Neural cell (in vitro differentiated cells): ENCODE measurements at regions not wholly inside any gene's neighbourhood (a gene's known extent, or its start where the extent isn't known, plus 50 kb on each side); places are given as distances from the start of the nearest gene placed in this dataset.

Experiments used
- H2AFZ ChIP-seq: fragments of 200-600, 300-800 bp; sonication (generic), shearing (Covaris generic); 2 replicates; pipeline ENCODE4 v1.6.0; 2014; ENCODE audit warnings: low read depth, mild to moderate bottlenecking, antibody characterized with exemption, low read length, moderate library complexity
- H3F3A ChIP-seq: fragments of 200-600 bp; shearing (Covaris generic); 2 replicates; pipeline ENCODE4 v1.6.1; 2016; ENCODE audit warnings: mild to moderate bottlenecking, moderate library complexity, mixed read lengths, antibody characterized with exemption, low read length; ENCODE audit not compliant: insufficient read depth, poor library complexity, severe bottlenecking
- H3K27ac ChIP-seq: fragments of 200-600, 300-800 bp; sonication (generic), shearing (Covaris generic); 2 replicates; pipeline ENCODE4 v1.5.1; 2014; ENCODE audit warnings: mild to moderate bottlenecking, low read length, moderate library complexity
- H3K27me3 ChIP-seq: fragments of 300-800, 200-600 bp; sonication (generic), shearing (Covaris generic); 2 replicates; pipeline ENCODE4 v1.6.0; 2014; ENCODE audit warnings: mild to moderate bottlenecking, low read depth, low read length, moderate library complexity; ENCODE audit not compliant: insufficient read depth
- H3K36me3 ChIP-seq: fragments of 300-800, 200-600 bp; sonication (generic), shearing (Covaris generic); 2 replicates; pipeline ENCODE4 v1.5.1; 2014; ENCODE audit warnings: mild to moderate bottlenecking, antibody characterized with exemption, low read length, moderate library complexity; ENCODE audit not compliant: insufficient read depth
- H3K4me2 ChIP-seq: fragments of 300-800, 200-600 bp; sonication (generic), shearing (Covaris generic); 2 replicates; pipeline ENCODE4 v1.6.0; 2014; ENCODE audit warnings: mild to moderate bottlenecking, low read length
- H3K4me3 ChIP-seq: fragments of 300-800, 200-600 bp; sonication (generic), shearing (Covaris generic); 2 replicates; pipeline ENCODE4 v1.5.1; 2014; ENCODE audit warnings: mild to moderate bottlenecking, low read length, moderate library complexity
- H3K79me2 ChIP-seq: fragments of 200-600 bp; shearing (Covaris generic); replicated peaks from 2 replicates; pipeline ENCODE4 v1.6.0; 2014; ENCODE audit warnings: mild to moderate bottlenecking, low read length, moderate library complexity; ENCODE audit not compliant: insufficient read depth
- H3K9ac ChIP-seq: fragments of 300-800, 200-600 bp; sonication (generic), shearing (Covaris generic); 2 replicates; pipeline ENCODE4 v1.6.1; 2016; ENCODE audit warnings: mild to moderate bottlenecking, low read length, mixed read lengths
- H3K9me2 ChIP-seq: fragments of 200-600 bp; shearing (Covaris generic); 2 replicates; pipeline ENCODE4 v1.6.1; 2016; ENCODE audit warnings: mild to moderate bottlenecking, low read length, mixed read lengths; ENCODE audit not compliant: insufficient read depth
- H3K9me3 ChIP-seq: fragments of 200-600, 300-800 bp; sonication (generic), shearing (Covaris generic); 2 replicates; pipeline ENCODE4 v1.6.1; 2016; ENCODE audit warnings: mild to moderate bottlenecking, mixed run types, low read length, moderate library complexity, mixed read lengths
- H4K20me1 ChIP-seq: fragments of 200-600 bp; shearing (Covaris generic); 2 replicates; pipeline ENCODE4 v1.6.1; 2016; ENCODE audit warnings: mild to moderate bottlenecking, mixed run types; ENCODE audit not compliant: insufficient read depth
- CTCF ChIP-seq: fragments of 450-650 bp; IDR thresholded peaks from 2 replicates; pipeline ENCODE4 v1.5.1; 2014; ENCODE audit warnings: antibody characterized with exemption, mild to moderate bottlenecking, moderate library complexity; ENCODE audit not compliant: poor library complexity, severe bottlenecking
- EP300 ChIP-seq: fragments of 450-650 bp; conservative IDR thresholded peaks from 2 replicates; pipeline ENCODE4 v1.6.1; 2014; ENCODE audit warnings: antibody characterized with exemption, mild to moderate bottlenecking, moderate library complexity; ENCODE audit not compliant: poor library complexity, severe bottlenecking
- EZH2 ChIP-seq: fragments of 200-600, 300-800 bp; shearing (Covaris generic), sonication (generic); IDR thresholded peaks from 2 replicates; pipeline ENCODE4 v1.6.1; 2014; ENCODE audit warnings: antibody characterized with exemption, low read length, borderline replicate concordance, mild to moderate bottlenecking; ENCODE audit not compliant: insufficient read depth, poor library complexity, severe bottlenecking
- MXI1 ChIP-seq: fragments of 450-650 bp; conservative IDR thresholded peaks from 2 replicates; pipeline ENCODE4 v1.6.1; 2014; ENCODE audit warnings: antibody characterized with exemption, mild to moderate bottlenecking; ENCODE audit not compliant: poor library complexity, severe bottlenecking
- POLR2AphosphoS5 ChIP-seq: IDR thresholded peaks from 2 replicates; pipeline ENCODE4 v1.6.1; 2012
- RAD21 ChIP-seq: fragments of 450-650 bp; conservative IDR thresholded peaks from 2 replicates; pipeline ENCODE4 v1.6.1; 2014; ENCODE audit warnings: antibody characterized with exemption, mild to moderate bottlenecking, moderate library complexity
- REST ChIP-seq: IDR thresholded peaks from 2 replicates; pipeline ENCODE4 v1.6.1; 2012; ENCODE audit warnings: borderline replicate concordance
- SMC3 ChIP-seq: fragments of 450-650 bp; conservative IDR thresholded peaks from 2 replicates; pipeline ENCODE4 v1.6.1; 2014; ENCODE audit warnings: antibody characterized with exemption, mild to moderate bottlenecking, moderate library complexity; ENCODE audit not compliant: poor library complexity
- TAF1 ChIP-seq: IDR thresholded peaks from 2 replicates; pipeline ENCODE4 v1.6.1; 2012; ENCODE audit warnings: low read depth

- TF ChIP-seq EZH2 (no peak), TAF1 (no peak), RAD21 (no peak), REST (no peak), CTCF (no peak), POLR2AphosphoS5 (no peak), SMC3 (no peak), MXI1 (no peak), EP300 (no peak)
- Histone ChIP-seq H3K9me2 (no peaks in the 10 kb centered on the region), H3K36me3 (no peaks in the 10 kb centered on the region), H3K4me2 (no peak overlapping the region), H3K79me2 (no peaks in the 10 kb centered on the region), H2AFZ (no peak overlapping the region), H3K9ac (no peak overlapping the region), H3K4me3 (no peak overlapping the region), H4K20me1 (no peaks in the 10 kb centered on the region), H3K27ac (no peak overlapping the region), H3K27me3 (no peaks in the 10 kb centered on the region), H3K9me3 (no peaks in the 10 kb centered on the region), H3F3A (no peaks in the 10 kb centered on the region)
These were observed 236.4 kb upstream of the MEX3C start for GRCh38 chr18:51433881-51434280.

GRCh38 chr18:51437280-51438271 lies 240.1 kb upstream of the MEX3C start:
- TF ChIP-seq MXI1 (no peak), TAF1 (no peak), EZH2 (no peak), RAD21 (no peak), REST (no peak), SMC3 (no peak), CTCF (no peak), EP300 (no peak), POLR2AphosphoS5 (no peak)
- Histone ChIP-seq H3K27ac (no peak overlapping the region), H2AFZ (no peak overlapping the region), H3K36me3 (no peaks in the 10 kb centered on the region), H3K4me3 (no peak overlapping the region), H4K20me1 (no peaks in the 10 kb centered on the region), H3K4me2 (no peak overlapping the region), H3F3A (no peaks in the 10 kb centered on the region), H3K9ac (no peak overlapping the region), H3K9me3 (no peaks in the 10 kb centered on the region), H3K27me3 (no peaks in the 10 kb centered on the region), H3K9me2 (no peaks in the 10 kb centered on the region), H3K79me2 (no peaks in the 10 kb centered on the region)
